ENCODE measurements at regions not wholly inside any gene's neighbourhood (a gene's known extent, or its start where the extent isn't known, plus 50 kb on each side); places are given as distances from the start of the nearest gene placed in this dataset.

DNA sequence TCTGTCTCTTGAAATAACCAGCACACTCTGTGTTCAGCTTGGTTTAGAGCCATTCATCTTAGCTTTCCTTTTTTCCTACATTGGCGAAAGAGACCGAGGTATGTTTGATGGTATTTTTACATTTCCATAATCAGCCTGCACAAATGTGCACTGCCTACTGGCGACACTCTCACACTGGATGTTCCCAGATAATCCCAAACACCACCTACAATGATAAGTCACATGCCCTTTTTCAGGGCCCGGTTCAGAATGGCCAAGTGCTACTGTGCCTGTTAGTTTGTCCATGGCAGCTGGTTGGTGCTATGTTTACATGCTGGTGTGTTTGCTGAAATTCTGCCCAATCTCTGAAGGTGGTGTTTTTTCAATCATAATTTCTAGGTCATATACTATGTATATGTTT is 80.8 kb upstream of the NR3C2 start:
- no peak for DNase-seq

- DNase-seq = no peak
Measured at GRCh38 chr4:148515248-148515647, 73.0 kb upstream of the NR3C2 start.

- no peak for DNase-seq
Measured at GRCh38 chr4:148514581-148514980, 72.4 kb upstream of the NR3C2 start.

DNA sequence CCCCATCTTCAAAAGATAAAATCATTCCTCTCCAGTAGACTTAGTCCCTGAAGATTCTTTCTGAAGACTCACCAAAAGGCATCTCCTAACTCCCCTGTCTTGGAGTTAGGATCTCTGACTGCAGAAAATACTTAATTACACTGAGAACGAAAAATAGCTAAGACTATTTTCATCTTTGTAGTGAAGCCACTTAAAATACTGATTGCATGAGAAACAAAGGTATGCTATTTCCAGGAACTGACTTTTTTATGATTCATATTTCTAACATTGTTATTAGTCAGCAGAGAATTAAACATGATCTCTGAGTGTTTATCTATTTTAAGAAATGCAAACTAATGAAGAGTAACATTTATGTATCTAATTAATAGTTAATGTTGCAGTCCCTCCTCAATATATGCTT is 71.8 kb upstream of the NR3C2 start:
- DNase-seq = no peak

- no peak for DNase-seq
Measured at GRCh38 chr4:148510211-148510610, 68.0 kb upstream of the NR3C2 start.

GRCh38 chr4:148503681-148504080 is 61.5 kb upstream of the NR3C2 start:
- DNase-seq = no peak

DNA sequence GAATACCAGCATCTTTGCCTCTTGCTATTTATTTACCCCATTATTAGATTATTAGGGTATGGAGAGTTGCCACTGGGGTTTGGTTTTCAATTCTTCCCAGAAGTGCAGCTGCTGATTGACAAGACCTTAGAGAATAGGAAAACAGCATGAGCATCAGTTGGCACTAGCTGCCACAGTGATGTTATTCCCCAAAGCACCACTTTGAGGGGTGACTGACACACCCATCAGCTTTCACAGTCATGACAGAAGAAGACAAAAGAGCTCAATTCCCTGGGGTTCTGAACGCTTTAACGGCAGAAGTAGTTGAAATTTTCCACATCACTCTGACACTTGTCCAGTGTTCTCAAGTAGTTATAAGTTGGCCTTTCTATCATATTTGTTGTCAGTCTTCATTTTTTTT is 55.0 kb upstream of the NR3C2 start:
- no peak for DNase-seq

DNA sequence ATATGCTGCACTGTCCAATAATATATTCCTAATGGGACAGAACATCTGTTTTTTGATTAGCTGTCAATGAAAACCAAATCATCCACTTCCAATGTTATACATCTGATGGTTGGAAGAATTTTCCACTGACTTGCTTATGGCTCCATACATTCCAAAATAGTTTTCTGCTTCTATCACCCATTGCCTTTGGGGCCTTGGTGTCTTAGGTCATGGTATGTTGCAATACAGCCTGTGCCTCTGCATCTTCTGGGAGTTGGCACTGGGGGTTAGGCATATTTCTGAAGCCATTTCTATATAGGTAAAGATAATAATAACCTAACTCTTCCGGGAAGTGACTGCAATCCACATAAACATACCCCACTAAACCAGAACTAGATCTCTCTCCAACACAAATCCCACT is 53.2 kb upstream of the NR3C2 start:
- no peak for DNase-seq
